ENCODE measurements at regions not wholly inside any gene's neighbourhood (a gene's known extent, or its start where the extent isn't known, plus 50 kb on each side); places are given as distances from the start of the nearest gene placed in this dataset.

DNA sequence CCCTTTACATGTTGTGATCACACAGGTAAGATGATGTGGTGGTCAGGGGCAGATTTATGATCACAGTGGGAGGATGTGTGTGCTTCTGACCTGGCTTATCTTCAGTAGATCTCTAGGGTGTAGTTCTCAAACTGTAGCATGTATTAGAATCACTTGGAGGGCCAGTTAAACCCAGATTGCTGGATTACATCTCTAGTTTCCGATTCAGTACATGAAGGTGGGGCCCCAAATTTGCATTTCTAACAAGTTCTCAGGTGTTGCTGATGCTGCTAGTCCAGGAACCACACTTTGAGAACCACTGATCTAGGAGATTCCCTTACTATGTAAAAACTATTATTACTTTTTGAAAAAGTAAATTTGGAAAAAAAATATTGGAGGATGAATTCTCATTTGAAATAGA is 199.3 kb upstream of the GOLIM4 start:
- no peak for DNase-seq (ENCODE audit: low read depth)

DNA sequence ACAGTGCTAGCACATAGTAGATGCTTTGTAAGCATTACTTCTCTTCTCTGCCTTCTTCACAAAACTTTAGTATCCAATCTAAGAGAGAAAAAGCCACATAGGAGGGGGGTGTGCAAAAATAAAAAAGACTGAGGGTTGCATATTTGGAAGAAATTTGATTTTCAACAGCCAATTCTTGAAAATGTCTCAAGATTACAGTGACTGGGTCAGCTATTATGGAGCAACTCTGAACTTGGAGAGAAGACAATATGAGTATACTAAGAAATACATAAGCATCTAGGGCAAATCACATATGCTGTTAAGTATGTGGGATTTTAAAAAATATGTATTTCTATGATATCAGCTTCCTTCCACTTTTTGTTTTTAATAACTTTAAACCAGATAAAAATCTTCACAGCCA is 196.6 kb upstream of the GOLIM4 start:
- no peak for DNase-seq (ENCODE audit: low read depth)

DNA sequence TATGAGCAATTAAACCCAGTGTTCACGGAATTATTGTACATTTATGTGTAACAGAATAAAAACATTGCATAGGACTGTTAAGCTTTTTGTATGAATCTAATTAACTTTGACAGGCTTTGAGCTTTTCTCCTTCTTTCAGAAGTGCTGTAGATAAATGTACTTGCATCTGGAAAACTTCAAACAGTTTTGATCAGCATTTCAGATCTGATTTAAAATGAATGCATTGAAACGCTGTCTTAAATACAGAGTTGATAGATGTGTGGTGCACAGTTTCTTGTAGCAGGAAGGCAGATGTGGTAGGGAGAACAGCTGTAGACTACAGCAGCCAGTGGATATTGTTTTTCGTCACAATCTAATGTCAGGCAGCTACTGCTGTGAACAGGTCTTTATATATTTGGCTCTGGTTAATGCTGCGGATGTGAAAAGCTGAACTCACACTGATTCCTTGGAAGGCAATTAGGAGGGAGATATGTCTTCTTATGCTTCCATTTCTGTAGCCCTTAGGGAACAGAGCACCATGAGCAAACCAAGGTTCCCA is 193.8 kb upstream of the GOLIM4 start:
- DNase-seq (ENCODE audit: low read depth): no peak

DNA sequence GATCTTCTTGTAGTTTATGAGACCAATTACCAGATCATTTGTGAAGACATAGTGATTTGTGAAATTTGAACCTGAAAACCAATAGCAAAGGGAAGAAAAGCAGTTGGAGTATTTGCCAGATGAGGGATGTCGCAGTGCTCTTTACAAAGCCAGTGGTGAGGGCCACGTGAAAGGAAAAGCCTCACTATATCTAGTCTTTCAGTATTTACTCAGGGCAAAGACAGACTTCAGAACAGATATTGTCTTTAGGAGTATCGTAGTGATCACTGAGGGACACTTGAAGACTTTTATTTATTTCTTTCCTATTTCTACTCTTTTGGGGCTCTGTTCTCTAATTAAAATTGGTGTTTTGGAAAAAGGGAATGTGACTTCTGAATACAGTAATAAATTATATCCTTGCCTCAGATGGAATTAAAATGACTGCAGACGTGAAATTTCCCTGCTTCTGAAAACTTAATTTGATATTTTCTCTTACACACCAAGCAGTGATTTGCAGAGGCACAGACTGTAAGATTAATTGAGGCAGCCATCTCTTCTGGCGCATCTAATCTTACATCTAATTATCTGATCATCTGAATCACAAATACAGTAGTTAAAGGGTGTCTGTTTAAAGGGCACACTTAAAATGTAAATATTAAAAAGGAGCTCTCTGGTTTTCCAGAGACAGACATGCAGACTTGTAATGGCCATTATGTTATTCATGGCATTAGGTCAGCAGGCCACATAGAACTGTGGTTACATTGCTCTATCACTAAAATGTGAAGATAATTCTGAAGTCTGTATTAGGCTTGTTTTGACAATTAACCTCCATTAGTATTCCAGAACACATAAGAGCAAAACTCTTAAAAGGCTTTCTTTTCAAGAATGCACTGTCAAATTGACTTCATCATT is 193.0 kb upstream of the GOLIM4 start:
- DNase-seq (ENCODE audit: low read depth): no peak

DNA sequence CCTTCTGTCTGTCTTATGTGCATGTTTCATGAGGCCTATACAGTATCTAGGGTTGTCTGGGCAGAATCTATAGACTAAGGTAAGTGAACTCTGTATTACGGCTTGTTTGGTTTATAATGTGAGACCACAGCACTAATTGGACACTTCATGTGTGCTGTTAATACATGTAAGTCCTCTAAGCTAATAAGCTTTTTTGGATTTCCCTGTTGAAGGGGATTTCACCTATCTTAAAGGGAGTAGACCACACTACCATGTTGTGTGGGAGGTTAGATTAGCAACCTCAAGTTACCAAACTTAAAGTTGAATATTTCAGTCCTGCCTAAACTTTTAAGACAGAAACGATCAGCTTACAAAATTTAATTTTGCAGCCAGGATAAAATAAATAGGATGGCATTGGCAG is 189.8 kb upstream of the GOLIM4 start:
- DNase-seq (ENCODE audit: low read depth): no peak

DNA sequence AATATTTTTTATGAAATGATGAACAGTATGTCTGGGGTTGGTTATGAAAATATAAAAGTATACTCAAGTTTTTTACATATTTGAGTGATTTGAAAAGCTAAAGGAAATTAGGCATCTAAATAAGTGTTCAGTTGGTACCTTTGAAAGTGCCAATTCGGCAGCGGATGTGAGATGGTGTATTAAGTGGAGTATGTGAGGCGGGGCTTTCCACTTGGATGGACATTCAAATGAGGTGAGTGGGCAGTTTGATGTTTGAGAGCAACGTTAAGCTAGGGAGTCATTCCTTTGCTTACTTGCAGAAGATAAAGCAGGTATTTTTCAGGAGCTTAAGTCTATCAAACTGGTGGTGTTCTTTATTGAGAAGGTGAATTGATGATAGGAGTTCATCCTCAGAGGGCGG is 189.0 kb upstream of the GOLIM4 start:
- no peak for DNase-seq (ENCODE audit: low read depth)

DNA sequence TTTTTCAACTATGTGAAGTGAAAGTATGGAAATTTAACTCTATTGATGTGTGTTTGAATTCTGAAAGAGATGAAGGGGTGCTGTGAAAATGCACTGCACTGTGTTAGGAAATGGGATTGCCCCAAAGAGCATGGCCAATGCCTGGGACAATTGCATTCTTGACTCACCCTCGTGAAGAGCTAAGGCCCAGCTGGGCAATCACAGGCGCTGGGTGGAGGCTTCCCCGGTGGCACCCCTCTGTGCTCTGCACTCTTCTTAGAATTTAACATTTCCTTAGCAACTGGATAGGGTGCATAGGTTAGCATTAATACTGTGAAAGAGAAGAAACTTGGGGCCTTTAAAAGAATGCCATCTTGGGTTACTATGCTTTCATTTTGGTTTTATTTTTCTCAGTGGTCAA is 179.9 kb upstream of the GOLIM4 start:
- no peak for DNase-seq (ENCODE audit: low read depth)

DNA sequence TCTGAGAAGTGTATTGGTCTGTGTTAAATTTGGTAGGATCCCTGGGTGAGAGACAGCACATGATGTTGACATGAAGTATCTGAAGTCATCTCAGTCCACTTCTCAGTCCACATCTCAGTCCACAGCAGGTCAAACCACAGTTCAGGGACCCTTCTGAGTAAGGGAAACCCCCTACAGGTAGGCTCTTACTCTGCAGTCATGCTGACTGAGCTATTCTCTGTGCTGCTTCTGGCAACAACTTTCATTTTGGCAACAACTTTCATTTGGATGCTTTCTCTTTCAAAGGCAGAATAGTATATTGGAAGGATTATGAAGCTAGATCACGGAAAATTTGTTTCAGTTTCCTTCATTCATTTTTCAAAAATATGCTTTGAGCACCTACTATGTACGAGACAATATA is 178.2 kb upstream of the GOLIM4 start:
- no peak for DNase-seq (ENCODE audit: low read depth)

DNA sequence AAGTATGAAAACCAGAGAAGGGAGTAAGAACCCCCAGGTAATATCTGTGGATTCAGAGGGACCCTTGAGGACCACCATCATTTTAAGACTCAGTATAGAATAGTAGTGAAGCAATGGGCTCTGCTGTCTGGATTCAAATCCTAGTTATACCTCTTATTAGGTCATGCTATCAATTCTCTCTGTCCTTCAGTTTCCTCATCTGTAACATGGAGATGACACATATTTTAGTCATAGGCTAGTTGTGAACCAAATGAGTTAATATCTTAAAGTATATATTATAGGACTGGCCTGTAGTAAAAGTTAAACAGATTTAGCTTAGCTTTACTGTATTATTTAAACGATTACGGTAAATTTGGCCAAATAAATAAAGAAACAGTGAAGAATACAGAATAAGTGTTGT is 177.3 kb upstream of the GOLIM4 start:
- DNase-seq (ENCODE audit: low read depth): no peak

DNA sequence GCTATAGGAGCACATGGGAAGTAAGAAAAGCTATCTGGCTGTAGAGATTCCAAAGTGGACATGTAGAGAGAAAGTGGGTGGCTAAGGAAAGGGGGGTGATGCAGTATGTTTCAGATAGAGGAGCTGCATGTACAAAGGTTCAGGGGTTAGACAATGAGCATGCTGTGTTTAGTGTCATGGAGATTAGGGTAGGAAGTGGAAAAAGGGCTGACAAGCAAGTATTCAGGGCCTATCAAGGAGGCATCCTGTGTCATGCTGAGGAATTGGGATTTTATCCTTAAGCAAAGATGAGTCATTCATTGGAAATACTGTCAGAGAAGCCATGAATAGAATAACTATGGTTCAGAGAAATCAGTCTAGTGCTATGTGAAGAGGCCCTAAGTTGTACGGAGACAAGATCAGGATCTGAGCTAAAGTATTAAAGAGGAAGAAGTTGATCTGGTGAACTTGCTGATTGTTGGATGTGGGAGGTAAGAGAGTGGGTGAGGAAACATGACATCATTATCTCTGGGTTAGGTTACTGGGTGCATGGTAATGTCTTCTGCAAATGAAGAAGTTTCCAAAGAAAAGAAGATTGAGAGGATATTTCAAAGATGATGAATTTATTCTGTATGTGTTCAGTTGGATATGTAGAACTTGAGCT is 176.7 kb upstream of the GOLIM4 start:
- DNase-seq (ENCODE audit: low read depth): no peak

DNA sequence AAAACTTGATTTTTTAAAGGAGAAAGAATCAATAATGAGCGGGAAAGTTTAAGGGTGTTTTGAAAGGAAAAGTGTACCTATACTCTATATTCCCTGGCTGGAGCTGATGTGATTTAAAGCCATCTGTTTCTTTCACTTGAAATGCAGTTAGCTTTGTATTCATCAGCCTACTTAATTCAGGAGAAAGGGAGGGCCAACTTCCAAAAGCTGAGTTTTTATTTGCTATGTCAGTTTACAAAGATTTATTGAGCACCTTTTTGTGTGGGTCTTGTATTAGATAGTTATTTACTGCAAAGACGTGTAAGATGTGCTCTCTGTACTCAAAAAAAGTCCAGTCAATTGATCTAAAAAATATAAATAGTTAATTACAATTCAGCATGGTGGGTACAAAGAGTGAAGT is 176.2 kb upstream of the GOLIM4 start:
- no peak for DNase-seq (ENCODE audit: low read depth)

DNA sequence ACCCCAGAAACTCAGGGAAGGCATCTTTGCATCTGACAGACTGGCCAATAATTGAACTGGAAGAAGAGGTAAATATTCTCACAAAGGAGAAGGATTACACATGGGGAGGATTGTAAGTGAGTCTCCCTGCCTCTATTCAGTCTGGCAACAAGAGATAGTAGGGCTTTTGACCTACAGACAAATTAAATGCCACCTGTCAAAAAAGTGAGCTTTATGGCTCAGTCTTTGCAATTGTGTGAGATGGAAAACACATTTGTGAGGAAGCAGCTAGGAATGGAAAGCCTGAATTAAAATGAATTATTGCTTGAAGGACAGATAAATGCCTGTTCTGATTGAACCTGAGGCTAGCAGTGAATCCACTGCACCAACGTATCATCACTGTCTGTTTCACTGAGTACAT is 173.3 kb upstream of the GOLIM4 start:
- DNase-seq (ENCODE audit: low read depth): no peak

DNA sequence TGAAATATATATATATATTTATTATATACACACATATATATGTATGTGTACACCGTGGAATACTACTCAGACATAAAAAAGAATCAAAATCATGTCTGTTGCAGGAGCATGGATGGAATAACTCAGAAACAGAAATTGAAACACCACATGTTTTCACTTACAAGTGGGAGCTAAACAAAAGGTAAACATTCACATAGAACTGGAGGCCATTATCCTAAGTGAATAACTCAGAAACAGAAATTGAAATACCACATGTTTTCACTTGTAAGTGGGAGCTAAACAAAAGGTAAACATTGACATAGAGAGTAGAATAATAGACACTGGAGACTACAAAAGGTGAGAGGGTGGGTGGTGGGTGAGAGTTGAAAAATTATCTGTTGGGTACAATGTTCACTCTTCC is 171.5 kb upstream of the GOLIM4 start:
- no peak for DNase-seq (ENCODE audit: low read depth)

DNA sequence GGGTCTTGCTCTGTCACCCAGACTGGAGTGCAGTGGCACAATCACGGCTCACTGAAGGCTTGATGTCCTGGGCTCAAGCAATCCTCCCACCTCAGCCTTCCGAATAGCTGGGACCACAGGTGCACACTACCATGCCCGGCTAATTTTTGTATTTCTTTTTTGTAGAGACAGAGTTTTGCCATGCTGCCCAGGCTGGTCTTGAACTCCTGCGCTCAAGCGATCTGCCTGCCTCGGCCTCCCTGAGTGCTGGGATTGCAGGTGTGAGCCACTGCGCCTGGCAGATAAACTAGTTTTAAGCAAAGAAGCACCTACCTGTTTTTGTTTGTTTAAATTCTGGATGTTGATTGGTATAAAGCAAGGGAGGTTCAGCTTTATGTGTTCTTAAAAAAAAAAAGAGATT is 170.6 kb upstream of the GOLIM4 start:
- no peak for DNase-seq (ENCODE audit: low read depth)

DNA sequence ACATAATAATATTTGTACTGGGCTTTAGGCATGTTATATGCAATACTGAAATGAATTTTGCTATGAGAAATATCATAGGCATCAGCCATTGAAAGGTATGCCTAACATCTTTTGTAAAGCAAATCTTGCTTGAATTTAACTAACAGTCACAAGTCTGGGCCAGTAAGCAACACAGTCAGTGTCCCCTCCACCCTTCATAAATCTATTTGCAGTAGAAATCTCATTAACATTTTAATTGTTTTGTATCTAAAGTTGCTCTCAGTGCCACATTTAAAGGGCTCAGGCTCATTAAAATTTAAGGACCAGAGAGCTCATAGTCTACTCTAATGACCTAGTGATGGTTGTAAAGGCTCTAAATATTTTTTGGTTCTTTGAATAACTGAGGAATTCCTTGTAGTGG is 167.2 kb upstream of the GOLIM4 start:
- DNase-seq (ENCODE audit: low read depth): no peak

DNA sequence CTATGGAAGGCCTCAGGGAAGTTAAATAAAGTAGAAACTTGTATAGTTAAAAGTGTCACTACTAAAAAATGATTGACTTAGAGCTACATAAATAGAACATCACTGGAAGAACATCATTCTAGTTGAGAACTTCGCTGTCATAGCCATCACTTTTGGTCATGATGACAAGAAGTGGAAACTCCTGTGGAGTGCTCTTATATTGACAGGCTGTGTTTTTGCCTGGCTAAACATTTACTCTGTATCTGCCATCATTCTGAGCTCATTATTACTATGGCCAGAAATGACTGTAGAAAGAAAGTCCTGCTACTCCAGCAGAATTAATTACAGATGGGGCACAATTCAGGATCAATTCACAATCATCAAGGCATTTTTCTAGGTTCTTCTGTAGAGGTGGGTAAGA is 165.1 kb upstream of the GOLIM4 start:
- no peak for DNase-seq (ENCODE audit: low read depth)

DNA sequence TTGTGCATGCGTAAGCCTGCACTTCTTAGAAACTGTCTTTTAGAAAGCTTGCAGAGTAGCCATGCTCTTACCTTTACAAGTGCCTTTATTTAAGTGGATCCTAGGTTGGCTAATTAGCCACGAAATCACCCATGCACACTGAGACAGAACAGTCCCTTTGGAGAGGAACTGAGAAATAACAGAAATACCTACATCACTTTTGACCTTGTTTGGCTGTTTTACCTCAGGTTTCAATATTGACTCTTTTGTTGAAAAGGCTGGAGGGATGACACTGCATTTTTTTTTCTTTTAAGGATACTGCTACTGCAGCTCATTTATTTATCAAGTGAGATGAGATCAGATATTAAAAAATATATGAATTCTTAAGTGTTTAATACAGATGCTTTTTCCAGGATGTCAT is 155.6 kb upstream of the GOLIM4 start:
- DNase-seq (ENCODE audit: low read depth): no peak

DNA sequence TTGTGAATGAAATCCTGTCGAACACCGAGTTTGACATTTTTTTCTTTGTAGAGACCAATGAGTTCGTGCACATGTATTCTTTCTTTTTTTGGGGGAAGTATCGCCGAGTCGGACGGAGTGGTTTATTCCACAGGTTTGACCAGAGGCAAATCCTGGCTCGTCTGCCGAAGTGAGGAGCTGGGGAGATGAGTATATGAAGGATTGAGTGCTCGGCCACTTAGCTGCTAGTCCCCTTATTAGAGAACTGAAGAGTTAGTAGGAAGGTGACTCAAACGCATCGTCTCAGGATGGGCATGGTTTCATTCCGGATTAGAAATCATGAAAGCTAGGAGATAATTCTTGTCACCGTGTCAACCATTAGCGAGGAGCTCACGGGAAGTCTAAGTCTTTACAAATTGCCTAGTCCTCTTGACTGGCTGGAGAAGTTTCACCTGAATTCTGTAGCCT is 154.7 kb upstream of the GOLIM4 start:
- no peak for DNase-seq (ENCODE audit: low read depth)

DNA sequence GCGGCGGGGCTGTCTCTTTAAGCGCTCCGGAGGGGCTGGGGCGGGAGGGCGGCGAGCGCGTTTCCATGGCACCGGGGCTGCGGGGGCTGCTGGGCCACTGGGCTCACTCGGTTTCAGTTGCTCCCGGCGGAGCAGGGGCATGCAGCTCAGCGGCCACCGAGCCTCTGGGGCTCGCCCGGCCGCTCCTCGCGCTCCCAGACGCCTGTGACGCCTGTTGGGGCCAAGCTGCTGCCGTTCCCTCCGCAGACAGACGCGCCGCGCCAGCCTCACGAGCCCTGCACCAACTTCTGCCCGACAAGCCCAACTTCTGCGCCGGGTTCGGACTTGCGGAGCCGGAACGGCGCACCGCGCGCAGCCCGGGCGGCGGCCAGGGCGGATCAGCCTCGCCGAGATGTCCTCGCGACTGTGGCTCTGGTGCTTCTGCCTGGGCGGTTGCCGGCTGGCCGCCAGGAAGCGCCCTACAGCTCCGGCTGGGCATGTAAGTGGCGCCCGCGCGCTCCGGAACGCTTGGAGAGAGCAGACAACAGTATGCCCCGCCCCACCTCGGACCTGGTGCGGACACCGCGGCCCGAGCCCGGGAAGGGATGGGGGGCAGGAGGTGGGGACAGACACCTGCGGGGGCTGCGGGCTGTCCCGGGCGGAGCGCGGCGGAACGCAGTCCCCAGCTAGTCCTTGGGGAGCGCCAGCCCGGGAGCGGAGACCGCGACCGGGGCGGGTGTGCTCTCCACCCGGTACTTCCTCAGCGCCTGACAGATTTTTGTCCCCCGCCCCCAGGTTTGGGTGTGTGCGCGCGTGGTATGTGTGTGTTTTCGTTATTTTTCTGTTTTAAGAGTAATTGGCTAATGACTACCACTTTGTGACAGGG is 154.1 kb upstream of the GOLIM4 start:
- peak; percentile 72 for DNase-seq (ENCODE audit: low read depth)

DNA sequence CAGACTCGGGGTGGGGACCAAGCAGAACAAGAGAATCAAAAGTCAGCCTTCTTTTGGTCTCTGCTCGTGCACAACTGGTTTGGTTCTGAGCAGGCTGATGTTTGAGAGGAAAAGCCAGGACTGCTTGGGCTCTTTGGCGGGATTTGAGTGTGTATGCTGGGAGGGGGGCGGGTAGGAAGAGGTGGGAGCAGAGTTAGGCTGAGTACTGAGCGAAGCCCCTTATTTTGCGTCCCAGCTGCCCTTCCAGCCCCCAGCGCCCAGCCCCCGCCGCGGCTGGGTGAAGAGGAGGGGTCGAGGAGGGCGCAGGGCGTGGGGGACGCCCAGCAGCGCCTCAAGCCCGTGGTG is 153.5 kb upstream of the GOLIM4 start:
- no peak for DNase-seq (ENCODE audit: low read depth)

DNA sequence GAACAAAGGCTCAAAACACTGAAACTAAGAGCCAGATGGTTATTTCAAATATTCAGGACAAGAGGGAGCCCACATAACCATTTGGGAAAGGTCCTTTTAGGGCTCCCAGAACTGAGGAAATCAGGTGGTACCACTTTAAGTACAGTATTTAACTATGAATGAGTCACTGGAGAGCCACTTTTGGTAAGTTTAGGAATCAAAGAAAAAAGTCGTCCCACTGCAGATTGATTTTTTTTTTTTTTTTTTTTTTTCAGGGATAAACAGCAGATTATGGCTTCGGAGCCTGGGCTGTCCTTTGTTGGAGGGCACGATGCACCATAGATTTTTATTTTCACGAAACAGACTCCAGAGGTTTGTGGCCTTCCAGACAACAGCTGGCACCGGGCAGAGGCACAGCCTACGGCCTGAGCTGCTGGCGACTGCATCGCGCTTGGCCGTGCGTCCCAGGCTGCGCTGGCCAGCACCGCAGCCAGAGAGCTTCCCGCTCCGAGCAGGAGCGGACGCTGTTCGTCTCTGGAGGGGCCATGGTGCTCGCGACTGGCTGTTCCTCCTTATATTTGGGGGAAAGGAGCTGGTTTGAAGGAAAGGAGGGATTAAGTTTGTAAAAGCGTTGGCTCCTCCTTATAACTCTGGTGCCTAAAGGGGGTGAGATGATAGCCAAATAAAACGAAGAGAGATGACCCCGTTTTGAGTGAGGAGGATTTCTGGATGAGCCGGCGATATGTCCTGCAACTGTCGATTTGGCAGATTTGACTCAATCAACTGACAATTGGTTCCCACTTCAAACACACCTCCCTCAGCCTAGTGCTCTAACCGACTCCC is 152.9 kb upstream of the GOLIM4 start:
- peak; percentile 49 for DNase-seq (ENCODE audit: low read depth)

DNA sequence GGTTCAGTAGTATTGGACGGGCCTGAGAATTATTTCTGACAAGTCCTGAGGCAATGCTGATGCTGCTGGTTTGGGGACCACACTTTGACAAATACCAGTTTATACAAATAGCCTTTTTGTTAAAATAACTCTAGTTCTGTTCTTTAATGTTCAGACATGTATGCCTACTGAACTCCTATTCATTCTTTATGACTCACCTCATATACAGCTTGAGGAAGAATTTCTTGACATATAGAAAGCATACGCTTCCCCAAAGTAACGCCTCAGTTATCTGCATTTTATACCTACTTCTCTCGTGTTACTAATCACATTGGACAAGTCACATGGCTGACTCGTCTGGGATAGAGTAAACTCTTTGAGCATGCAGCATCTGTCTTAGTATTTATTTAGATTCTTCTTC is 145.4 kb upstream of the GOLIM4 start:
- DNase-seq (ENCODE audit: low read depth): no peak
